Hepatic stellate cell (primary cell): ENCODE measurements at regions not wholly inside any gene's neighbourhood (a gene's known extent, or its start where the extent isn't known, plus 50 kb on each side); places are given as distances from the start of the nearest gene placed in this dataset.
"Not testable (repeated sequence)": the region's sequence is repeated elsewhere in the genome, so short reads cannot be mapped to it uniquely, and the experiment has no call there.

Experiments
- DNase-seq: peaks from one replicate; pipeline ENCODE4 v3.0.0; 2011; ENCODE audit warnings: low spot score

GRCh38 chr7:25596443-25596842, 368.2 kb upstream of the NPVF start:
- no peak for DNase-seq

GRCh38 chr7:25597946-25598345, 369.7 kb upstream of the NPVF start:
- no peak for DNase-seq

GRCh38 chr7:25598765-25599164, 370.5 kb upstream of the NPVF start:
- no peak for DNase-seq

- DNase-seq = no peak
Measured at GRCh38 chr7:25600262-25600920, 372.1 kb upstream of the NPVF start.

GRCh38 chr7:25602730-25603426, 374.6 kb upstream of the NPVF start:
- DNase-seq = not testable (repeated sequence)

- not testable (repeated sequence) for DNase-seq
Measured at GRCh38 chr7:25603427-25603740, 375.1 kb upstream of the NPVF start.

GRCh38 chr7:25611196-25611595, 382.9 kb upstream of the NPVF start:
- no peak for DNase-seq

- no peak for DNase-seq
Measured at GRCh38 chr7:25613912-25614311, 385.6 kb upstream of the NPVF start.

GRCh38 chr7:25614415-25614814, 386.1 kb upstream of the NPVF start:
- DNase-seq = no peak

GRCh38 chr7:25615003-25615402, 386.7 kb upstream of the NPVF start:
- DNase-seq = no peak

- DNase-seq = no peak
Measured at GRCh38 chr7:25615593-25615992, 387.3 kb upstream of the NPVF start.

GRCh38 chr7:25617214-25617613, 388.9 kb upstream of the NPVF start:
- no peak for DNase-seq

- no peak for DNase-seq
Measured at GRCh38 chr7:25617673-25618072, 389.4 kb upstream of the NPVF start.

- DNase-seq = no peak
Measured at GRCh38 chr7:25619381-25619780, 391.1 kb upstream of the NPVF start.

- no peak for DNase-seq
Measured at GRCh38 chr7:25619963-25620799, 391.9 kb upstream of the NPVF start.

- no peak for DNase-seq
Measured at GRCh38 chr7:25621993-25622392, 393.7 kb upstream of the NPVF start.

- no peak for DNase-seq
Measured at GRCh38 chr7:25622695-25623094, 394.4 kb upstream of the NPVF start.

- no peak for DNase-seq
Measured at GRCh38 chr7:25624051-25624450, 395.8 kb upstream of the NPVF start.

GRCh38 chr7:25624833-25625232, 396.5 kb upstream of the NPVF start:
- no peak for DNase-seq

GRCh38 chr7:25625306-25625992, 397.2 kb upstream of the NPVF start:
- DNase-seq = no peak

GRCh38 chr7:25626451-25627131, 398.3 kb upstream of the NPVF start:
- DNase-seq = no peak

GRCh38 chr7:25628446-25628845, 400.2 kb upstream of the NPVF start:
- no peak for DNase-seq
